ENCODE measurements at regions not wholly inside any gene's neighbourhood (a gene's known extent, or its start where the extent isn't known, plus 50 kb on each side); places are given as distances from the start of the nearest gene placed in this dataset.

GRCh38 chr10:10848488-10849111 is 169.1 kb upstream of the CELF2 start:
- Histone ChIP-seq H2BK5ac (ENCODE audit: low read depth, low read length, poor library complexity, severe bottlenecking) (no peak overlapping the region), H2BK20ac (ENCODE audit: low read depth, low read length) (no peak overlapping the region), H3K4me3 (ENCODE audit: insufficient read depth, low read depth, low read length) (no peak overlapping the region), H2AK5ac (ENCODE audit: low read depth, low read length) (no peak overlapping the region), H2AFZ (replicated peaks; ENCODE audit: low read length, poor library complexity) (no peak overlapping the region), H3K23ac (ENCODE audit: low read depth, low read length) (no peak overlapping the region), H4K20me1 (ENCODE audit: insufficient read depth, low read length) (no peaks in the 10 kb centered on the region), H3K36me3 (ENCODE audit: control insufficient read depth, insufficient read depth, low read length) (no peaks in the 10 kb centered on the region), H3K27me3 (ENCODE audit: control insufficient read depth, insufficient read depth, low read length) (no peaks in the 10 kb centered on the region; the same call in 1 of the 2 replicates), H3K9me3 (ENCODE audit: control insufficient read depth, insufficient read depth, low read length) (no peaks in the 10 kb centered on the region), H3K14ac (replicated peaks; ENCODE audit: low read depth, low read length) (no peak overlapping the region), H3K79me1 (ENCODE audit: low read depth in 1 of 2, low read length in 2 of 2) (no peaks in the 10 kb centered on the region), H2AK9ac (replicated peaks; ENCODE audit: low read depth, low read length, poor library complexity) (no peak overlapping the region), H3K9ac (ENCODE audit: low read depth, low read length) (no peak overlapping the region), H3K18ac (ENCODE audit: low read depth, low read length) (no peak overlapping the region), H2BK15ac (ENCODE audit: low read depth, low read length) (no peak overlapping the region; the same call in 2 of the 3 replicates), H3K56ac (ENCODE audit: extremely low read depth, insufficient read depth, low read length) (no peak overlapping the region), H4K91ac (ENCODE audit: insufficient read depth, low read depth, low read length) (no peak overlapping the region), H3K27ac (ENCODE audit: insufficient read depth, low read length) (no peak overlapping the region), H2BK120ac (ENCODE audit: low read depth, low read length) (no peak overlapping the region), H3K4me2 (ENCODE audit: low read depth, low read length) (no peak overlapping the region), H3K4me1 (ENCODE audit: control insufficient read depth, insufficient read depth, low read length) (no peaks in the 10 kb centered on the region), H3K9me1 (ENCODE audit: insufficient read depth, low read length) (peaks cover 3% of the 10 kb centered on the region; the same call in 1 of the 2 replicates), H4K8ac (ENCODE audit: low read depth in 2 of 2, low read length in 2 of 2) (no peak overlapping the region), H3K4ac (ENCODE audit: low read depth, low read length) (no peak overlapping the region), H4K5ac (ENCODE audit: low read depth, low read length) (no peak overlapping the region)
- dilution Hi-C loops (cut with HindIII; ENCODE audit: low sequenced_read_pairs, unreplicated experiment): no loop called here
- BruUV-seq (replicated peaks): no TSS peak
- POLR2A ChIA-PET (ENCODE audit: unreplicated experiment): no interaction called here
- ATAC-seq (ENCODE audit: low read depth) (no peak), DNase-seq (no peak)
- CTCF ChIA-PET: no interaction called here
- 100% methylated on average over 1 of the region's 13 CpGs; no CpG with 5 or more reads in 1 of the 2 experiments for WGBS, 2 experiments (ENCODE audit: extremely low coverage in 2 of 2, insufficient read length in 1 of 2)
- TF ChIP-seq POLR2A (IDR thresholded peaks at IDR 0.05; ENCODE audit: low read depth, low read length): no peak
- no peak for TF ChIP-seq ELK1 (IDR thresholded peaks at IDR 0.05; ENCODE audit: borderline replicate concordance, low read depth, low read length)
- no peak for TF ChIP-seq FOS (IDR thresholded peaks at IDR 0.05; ENCODE audit: low read depth, low read length)
- TF ChIP-seq RFX5 (IDR thresholded peaks at IDR 0.05; ENCODE audit: low read depth, low read length): no peak
- no peak for TF ChIP-seq CTCF (conservative IDR thresholded peaks at IDR 0.05; ENCODE audit: low read depth, low read length)
- no peak for TF ChIP-seq RAD21 (IDR thresholded peaks at IDR 0.05; ENCODE audit: low read length)
- no peak for TF ChIP-seq NFE2L2 (IDR thresholded peaks at IDR 0.05; ENCODE audit: low read depth, low read length)
- no peak for TF ChIP-seq SMC3 (IDR thresholded peaks at IDR 0.05; ENCODE audit: low read depth, low read length)
- TF ChIP-seq BHLHE40 (IDR thresholded peaks at IDR 0.05; ENCODE audit: low read depth, low read length): no peak
- TF ChIP-seq MAZ (IDR thresholded peaks at IDR 0.05; ENCODE audit: borderline replicate concordance, low read depth, low read length): no peak
- no peak for TF ChIP-seq RCOR1 (IDR thresholded peaks at IDR 0.05; ENCODE audit: insufficient replicate concordance, low read length)
- no peak for TF ChIP-seq CEBPB (IDR thresholded peaks at IDR 0.05; ENCODE audit: low read depth, low read length)
- TF ChIP-seq CHD1 (IDR thresholded peaks at IDR 0.05; ENCODE audit: low read depth, low read length): no peak
- no peak for TF ChIP-seq USF2 (IDR thresholded peaks at IDR 0.05; ENCODE audit: low read depth, low read length)
- TF ChIP-seq MXI1 (IDR thresholded peaks at IDR 0.05; ENCODE audit: borderline replicate concordance, low read depth, low read length): no peak
- TF ChIP-seq MAFK (IDR thresholded peaks at IDR 0.05; ENCODE audit: low read depth, low read length): no peak
- intact Hi-C loops (cut with micrococcal nuclease): no loop called here
- in situ Hi-C loops (cut with MboI; ENCODE audit: low sequenced_read_pairs): no loop called here

Data from IMR-90 (cell line).